Fibroblast of skin of abdomen (primary cell): ENCODE measurements at regions not wholly inside any gene's neighbourhood (a gene's known extent, or its start where the extent isn't known, plus 50 kb on each side); places are given as distances from the start of the nearest gene placed in this dataset.

Experiments used
- DNase-seq: peaks from one replicate; pipeline ENCODE4 v3.0.0-alpha.2; 2013

DNA sequence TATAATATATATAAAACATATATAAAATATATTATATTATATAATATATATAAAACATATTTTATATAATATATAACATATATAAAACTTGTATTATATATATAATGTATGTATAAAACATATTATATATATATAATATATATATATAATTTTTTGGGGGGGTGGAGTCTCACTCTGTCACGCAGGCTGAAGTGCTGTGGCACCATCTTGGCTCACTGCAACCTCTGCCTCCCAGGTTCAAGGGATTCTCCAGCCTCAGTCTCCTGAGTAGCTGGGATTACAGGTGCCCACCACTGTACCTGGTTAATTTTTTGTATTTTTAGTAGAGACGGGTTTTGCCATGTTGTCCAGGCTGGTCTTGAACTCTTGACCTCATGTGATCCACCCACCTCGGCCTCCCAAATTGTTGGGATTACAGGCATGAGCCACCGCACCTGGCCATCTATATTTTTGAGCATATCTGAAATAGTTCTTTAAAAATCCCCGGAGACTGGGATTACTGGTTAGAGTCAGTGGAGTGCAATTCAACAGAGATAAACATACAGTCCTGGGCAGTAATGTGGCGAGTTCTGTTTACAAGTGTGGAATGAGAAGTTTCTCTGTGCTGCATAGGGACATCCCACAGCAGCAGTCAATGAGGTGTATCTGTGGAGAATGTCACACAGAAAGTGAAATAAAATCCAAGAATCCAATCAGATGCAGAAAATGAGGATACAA is 208.4 kb downstream of the MYCN start:
- no peak for DNase-seq

DNA sequence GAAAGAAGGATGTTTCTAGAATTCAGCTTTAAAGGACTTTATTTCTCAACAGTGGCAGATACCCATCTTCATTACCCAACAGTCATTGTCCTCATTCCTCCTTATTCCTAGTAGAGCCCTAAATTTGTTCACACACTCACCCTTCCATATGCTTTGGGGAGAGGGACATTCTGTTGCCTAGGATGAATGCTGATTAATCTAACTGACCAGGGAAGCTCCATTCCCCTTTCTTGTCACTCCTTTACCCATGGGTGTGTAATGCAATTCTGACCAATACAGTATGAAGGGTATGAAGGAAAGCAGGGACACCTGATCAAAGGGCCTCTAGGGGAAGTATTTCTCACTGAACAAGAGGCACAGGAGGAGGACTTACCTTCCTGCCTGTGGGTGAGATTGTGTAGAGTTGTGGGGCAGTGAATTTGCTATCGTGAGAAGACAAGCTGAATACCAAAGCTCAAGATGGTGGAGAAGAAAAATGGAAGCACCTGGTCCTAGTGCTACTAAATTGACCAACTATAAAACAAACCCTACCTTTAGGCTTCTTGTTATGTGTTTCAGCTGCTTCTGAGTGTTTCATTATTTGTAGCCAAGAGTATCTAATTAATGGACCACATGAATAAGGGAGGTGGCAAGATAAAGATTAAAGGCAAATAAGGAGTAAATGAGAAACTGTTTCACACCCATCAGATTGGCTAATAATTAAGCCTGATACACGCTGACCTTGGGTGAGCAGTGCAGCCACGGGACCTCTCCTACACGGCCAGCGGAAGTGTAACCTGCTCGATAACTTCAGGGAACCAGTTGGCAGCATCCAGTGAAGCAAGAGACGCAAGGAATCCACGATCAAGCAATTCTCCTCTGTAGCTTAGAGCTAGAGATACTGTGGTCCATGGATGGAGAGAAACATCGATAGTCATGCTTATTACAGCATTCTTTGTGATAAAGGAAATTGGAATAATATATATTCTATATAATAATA is 202.3 kb downstream of the MYCN start:
- no peak for DNase-seq

DNA sequence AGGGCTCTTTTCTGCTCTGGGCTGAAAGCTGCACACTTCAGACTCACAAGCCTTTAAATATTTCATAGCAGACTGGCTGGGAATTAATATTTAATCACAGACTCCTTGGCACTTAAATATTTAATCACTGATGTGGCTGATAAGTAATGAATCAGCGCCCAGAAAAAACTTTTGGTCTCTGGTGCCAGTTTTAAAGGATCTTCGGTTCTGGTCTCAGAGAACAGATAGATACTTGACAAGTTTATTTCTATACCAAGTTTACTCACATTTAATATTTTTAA is 201.2 kb downstream of the MYCN start:
- no peak for DNase-seq

DNA sequence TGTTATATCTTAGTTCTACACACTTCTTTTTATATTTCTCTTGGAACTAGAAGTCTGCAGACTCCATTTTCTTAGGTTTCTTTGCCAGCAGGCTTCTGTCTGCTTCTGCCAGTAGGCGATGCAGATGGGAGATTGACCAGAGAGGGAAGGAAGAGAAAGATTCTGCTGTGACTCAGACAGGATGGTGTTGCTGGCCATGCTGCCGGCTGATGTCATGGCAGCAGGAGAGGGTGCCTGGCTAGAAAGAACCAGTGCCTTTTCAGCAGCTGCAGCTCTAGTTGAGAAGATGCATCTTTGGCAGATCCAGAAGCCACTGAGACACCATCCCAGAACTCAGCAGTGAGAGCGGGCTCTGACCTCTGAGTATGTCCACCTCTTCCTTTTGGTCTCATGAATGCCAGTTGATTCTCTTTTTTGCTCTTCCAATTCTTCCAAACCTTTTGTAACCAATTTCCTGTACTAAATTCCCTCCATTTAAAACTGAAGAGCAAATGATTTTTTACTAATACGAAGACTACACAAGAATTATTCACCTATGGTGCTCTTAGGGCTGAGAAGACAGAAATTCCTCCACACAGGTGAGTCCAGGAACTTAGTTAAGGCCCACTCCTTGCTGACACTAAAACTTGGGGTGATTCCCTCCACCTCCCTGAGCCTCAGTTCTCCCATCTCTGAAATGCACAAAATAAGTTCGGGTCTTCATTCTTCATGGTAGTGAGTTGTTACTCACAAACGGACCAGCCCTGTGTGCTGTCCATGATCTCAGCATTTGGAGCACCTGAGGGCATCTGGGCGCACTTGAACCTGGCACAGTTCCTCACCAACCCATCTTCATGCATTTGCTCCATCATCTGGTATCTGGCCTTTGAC is 200.7 kb downstream of the MYCN start:
- DNase-seq: no peak

DNA sequence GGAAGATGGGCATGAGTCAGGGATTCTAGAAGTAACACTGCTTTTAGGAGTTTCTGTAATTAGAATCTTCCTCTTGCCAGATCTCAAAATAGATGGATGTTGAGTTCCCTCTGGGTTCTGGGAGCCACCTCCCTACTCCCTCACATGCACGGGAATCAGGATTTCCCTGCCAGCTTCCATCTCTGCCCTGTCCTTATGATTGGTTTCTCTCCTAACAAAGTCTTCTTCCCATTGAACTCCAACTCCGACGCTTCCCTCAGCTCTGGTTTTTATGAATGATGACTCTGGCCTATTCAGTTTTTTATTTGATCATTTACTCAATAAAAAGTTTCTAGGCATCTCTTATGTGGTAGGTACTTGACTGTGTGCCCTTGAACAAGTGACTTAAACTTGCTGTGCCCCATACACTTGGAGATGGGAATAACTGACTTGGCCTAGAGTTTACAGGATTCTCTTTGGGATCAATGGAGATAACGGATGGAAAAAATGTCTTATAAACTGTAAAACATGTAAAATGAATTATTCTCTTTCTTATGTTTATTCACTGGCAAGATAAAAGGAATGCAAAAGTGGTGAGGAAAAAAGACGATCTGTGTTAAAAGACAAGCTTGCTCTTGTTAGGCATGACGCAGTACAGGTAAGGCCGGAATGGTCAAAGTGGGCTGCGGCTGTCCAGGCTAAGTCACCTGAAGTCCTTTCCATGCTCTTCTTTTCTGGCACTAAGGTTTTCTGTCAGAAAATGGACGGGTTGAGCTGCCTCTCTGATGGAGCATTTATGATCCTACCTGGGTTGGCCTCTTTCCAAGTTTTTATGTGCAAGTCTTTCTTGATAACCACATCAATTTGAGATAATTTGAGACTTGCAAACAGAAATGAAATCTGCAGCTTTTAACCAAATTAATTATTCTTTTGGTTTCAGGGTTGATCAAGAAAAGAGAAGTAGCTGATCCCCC is 199.6 kb downstream of the MYCN start:
- no peak for DNase-seq

DNA sequence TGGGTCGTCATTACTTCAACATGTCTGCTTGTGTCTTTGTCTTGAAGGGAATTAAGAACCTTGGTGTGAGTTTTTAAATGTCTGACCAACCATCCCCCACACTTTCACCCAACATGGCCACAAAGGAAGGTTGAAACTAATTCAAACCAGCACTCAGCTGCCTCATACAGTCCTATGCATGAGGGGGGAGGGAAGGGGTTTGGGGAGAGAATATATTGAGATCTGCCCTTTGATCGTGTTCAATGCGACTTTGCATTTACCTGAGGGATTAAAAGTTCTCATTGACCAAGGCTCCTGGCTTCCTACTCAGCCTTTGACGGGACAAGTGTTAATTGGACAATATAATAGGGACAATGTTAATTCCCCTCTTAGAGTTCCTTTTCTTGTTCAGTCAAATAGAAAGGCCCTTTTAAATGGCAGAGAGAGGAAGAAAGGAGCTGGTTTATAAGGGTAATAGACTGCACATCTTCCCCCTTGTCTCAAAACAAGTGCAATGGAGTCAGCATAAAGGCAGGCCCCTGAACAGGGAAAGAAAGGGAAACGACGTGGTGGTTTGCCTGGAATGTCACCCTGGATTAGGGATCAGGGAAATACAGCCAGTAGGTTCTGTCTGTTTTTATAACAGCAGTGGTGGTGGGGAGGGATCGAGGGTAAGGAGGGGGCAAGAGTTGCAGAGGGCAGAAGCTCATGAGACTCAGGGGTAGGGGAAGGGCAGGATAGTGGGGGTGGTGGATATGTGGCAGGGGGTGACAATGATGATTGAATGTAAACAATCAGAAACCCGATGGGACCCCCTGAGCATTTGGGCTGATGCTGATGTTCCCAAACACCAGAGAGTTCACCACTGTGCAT is 198.7 kb downstream of the MYCN start:
- DNase-seq: no peak

DNA sequence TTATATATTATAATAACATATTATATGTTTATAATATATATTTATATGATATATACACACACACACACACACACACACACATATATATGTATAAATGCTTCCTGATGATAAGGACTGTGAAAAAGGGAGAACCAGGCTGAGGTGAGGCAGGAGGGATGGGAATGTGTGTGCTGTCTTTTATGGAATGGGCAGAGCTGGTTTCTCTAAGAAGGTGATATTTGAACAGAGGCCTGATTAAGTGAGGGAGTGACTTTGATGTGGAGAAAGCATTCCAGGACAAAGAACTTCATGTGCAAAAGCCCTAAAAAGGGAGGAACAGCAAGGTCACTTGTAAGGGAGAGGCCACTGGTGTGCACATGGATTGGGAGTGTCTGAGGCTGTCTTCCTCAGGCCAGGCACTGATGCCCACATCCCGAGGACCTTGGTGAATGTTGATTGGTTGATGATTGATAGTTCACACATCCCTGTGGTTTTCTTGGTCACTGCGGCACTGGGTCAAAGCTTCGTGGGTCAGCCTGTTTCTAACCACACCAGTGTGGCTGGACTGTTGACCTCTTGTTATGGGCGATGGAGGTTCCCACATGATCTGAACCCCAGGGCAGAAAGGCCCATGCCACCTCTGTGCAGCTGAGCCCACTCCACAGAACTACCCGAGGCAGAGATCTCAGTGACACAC is 196.9 kb downstream of the MYCN start:
- no peak for DNase-seq

DNA sequence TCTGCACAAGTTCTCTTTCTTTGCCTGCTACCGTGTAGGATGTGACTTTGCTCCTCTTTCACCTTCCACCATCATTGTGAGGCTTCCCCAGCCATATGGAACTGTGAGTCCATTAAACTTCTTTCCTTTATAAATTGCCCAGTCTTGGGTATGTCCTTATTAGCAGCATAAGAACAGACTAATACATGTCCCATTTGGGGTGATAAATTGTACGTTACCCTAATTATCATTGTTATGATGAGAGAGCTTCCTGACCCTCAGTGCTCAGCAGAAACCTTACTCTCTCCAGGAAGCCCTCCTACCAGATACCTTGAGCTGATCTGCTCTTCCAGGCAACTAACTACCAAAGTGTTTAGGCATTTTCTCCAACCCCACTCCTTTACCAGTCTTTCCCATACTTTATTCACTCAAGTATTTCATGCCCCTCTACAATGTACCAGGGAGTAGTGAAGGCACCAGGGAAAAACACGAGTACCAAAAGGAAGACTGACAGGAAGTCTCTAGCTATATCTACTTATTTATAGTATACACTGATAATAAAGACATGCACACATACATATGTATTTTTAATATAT is 196.2 kb downstream of the MYCN start:
- no peak for DNase-seq

DNA sequence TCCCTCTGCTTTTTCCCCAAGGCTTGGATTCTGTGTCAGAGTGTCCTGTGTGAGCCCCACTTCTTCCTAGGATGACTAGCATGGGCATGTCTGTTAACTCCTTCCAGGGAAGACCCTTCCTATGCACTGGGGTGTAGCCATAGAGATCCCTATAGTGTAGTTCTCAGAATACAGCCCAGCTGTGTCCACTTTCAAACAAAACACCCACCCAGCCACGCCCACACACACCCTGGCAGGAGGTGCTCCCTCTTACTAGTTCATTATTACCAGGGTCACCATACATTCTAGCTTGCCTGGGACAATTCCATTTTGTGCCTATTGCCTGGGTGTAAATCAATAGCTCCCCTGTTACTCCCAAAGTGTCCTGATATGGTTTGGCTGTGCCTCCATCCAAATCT is 195.6 kb downstream of the MYCN start:
- DNase-seq: no peak

DNA sequence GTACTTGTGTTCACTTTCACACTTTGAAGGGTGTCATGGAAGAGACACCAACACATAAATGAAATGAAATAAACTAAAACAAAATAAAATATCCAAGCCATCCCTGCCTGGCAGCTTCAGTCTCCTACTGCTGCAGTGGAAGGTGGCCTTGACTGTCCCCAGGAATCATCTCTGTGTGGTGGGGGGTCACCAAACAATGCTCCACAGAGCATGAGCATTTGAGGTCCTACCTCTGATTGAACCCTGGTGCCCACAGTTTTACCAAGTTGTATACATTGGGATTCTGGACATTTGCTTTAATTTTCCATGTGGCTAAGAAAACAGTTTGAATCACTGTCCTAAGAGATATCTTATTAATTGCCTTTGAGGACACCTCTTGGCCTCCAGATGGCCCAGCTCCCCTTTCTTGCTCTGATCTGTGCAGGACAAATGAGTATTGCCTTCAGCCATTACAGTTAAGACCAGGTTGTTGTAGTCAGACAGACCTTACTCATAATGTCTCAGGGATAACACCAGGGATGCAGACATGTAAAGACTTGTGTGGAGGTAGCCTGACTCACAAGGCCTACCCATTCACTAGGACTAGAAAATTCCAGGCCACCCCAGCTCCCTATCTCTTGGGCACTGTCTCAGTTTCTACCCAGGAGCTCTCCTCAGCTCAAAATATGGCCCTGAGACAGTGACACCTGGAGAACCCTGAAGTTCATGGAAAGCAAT is 195.0 kb downstream of the MYCN start:
- no peak for DNase-seq

DNA sequence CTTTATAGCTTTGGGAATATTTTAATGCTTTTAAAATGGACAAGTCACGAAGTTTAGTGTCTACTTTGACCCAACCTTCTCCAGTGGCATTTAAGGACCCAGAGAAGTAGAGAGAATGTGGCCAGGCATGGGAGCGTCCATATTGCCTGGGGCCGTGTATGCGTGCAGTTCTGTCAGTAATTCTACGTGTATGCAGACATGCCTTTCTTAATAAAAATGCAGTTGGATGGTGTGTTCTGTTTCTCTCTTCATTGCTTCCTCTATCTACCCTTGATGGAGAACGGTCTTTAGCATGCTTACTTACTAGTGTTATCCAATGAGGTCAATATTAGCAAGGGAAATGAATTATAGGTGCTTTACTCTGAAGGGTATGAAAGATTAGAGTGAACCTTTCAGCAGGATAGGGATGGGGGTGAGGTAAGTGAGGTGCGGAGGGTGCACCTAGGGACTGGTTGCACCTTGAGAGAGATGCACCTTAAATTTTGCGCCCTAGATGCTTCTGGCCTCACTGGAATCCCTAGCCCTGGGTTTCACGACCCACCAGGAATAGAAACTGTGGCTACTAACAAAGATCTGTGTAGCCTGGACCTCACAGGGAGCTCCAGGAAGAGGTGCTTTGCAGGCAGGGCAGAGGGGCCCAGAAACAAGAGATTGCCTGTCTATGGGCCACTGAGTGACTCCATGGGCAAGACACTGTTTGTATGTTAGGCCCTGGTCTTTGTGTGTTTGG is 194.3 kb downstream of the MYCN start:
- DNase-seq: no peak

DNA sequence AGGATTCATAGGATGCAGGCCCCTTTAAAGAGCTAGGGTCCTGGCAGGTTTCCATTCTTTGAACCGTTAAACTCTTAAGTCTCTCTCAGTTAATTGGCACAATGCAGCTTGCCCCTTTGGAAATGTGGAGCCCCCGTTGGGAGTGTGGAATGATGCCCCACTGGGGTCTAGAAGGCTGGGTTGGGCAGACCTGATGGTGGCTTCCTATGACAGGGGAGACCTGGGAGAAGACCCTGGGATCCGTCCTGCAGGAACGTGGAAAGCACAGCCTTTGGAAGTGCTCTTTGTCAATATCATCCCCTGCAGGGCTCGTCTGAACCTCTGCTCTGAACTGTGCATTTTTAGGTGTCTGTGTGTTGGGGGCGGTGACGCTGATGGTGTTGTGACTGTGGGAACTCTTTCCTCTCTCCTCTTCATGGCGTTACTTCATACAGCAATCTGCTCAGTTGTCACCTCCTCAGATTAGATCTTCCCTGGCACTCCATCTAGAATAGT is 190.6 kb downstream of the MYCN start:
- DNase-seq: no peak

DNA sequence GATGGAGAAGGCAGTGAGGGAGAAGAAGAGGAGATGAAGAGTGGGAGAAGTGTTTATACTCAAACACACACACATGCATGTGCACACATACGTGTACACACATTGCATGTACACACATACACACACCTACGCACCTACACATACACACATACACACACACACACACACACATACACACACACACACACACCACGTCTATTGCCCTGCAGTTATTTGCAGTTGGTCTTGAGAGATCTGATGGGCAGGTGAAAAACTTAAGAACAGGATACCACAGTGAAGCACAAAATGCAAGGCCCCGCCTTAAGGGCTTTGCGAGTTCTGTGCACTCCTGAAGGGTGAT is 190.2 kb downstream of the MYCN start:
- DNase-seq: no peak

DNA sequence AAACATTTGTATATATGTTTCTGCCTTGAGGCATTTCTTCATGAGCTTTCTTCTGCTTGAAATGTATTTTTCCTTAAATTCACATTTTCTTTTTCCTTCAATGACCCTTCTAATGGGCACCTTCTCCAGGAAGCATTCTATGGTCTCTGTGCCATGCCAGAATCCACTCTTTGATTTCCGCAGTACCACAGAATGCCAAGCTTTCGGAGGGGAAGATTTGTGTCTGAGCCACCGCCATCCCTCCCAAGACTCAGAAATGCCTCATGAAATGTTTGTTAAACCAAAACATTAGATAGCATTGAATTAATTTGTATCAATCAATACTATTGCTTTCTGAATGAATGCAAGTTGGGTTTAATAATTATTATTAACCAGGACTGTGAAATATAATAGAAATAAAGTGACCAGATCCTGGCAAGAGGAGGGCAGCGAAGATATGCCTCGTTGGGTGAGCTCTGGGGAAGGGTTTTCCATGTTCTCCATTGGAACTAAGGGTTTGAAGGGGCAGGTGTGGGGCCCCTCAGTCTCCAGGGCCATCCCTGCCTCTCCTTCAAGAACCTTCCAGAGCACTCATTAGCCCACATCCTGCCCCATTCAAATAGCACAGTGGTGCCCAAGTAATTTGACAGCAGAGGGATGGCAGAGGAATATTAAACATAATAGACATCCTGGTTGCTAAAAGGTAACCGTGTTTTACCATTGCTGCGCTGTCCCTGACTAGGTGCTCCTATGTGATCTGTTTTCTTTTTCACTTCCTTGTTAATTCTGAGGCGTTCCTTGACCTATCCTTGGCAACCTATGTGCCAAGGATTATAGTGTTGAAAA is 189.6 kb downstream of the MYCN start:
- DNase-seq: no peak

DNA sequence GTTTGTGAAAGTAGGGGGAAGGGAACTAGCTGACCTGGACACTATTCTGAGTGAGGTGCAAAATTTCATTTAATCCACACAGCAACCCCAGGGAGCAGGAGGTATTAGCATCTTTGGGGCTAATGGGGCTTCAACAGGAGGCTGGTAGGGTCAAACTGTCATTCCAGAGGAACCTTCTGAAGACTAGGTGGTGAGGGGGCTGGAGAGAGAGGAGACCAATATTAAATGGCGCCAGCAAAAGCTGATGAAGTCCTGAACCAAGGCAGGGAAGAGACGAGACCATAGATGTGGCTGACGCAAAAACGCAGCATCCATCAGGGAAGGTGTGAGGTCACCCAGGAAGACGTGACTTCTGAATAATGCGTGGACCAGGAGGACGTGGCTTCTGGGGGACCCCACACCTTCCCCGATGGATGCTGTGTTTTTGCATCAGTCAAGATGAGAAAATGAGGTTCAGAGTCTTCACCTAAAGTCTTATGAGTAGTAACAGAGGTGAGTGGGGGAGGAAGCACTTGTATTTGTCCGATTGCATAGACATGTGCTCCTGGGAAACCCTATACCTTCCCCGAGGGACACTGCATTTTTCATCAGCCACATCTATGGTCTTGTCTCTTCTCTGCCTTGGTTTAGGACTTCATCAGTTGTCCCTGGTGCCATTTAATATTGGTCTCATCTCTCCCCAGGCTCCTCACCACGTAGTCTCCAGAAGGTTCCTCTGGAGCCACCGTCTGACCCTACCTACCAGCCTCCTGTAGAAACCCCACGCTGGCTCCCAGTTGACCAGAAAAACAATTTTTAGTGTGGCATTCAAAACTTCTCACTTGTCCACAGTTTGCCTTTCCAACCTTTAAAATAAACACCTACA is 188.6 kb downstream of the MYCN start:
- no peak for DNase-seq

DNA sequence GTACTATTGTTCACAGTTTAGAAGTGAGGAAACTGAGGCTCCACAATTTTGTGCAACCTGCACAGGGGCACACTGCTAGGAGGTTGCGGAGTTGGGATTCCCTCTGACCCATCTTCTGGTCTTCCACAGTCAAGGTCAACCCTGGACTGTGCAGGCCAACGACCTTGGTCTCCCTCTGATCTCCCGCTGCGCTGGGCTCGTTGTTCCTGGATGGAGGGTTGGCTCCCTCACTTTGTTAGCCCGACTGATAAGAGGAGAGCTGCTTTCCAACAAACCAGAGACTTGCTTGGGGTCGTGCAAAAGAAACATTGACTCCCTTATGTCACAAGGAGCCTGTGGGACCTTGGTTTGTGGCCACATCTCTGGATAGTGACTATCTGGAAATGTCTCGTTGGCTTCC is 187.6 kb downstream of the MYCN start:
- no peak for DNase-seq
